ENCODE measurements at regions not wholly inside any gene's neighbourhood (a gene's known extent, or its start where the extent isn't known, plus 50 kb on each side); places are given as distances from the start of the nearest gene placed in this dataset.

GRCh38 chr5:97636766-97637165, 453.7 kb upstream of the RIOK2 start:
- H4K20me1 ChIP-seq (ENCODE audit: insufficient read depth, poor library complexity, severe bottlenecking) = no peaks in the 10 kb centered on the region
- H3K4me2 ChIP-seq = no peak overlapping the region
- H2AFZ ChIP-seq = no peak overlapping the region
- WGBS (ENCODE audit: low lambda C conversion rate, missing lambda C conversion rate) = 76% methylated on average over 4 of the region's 4 CpGs
- H3K9me3 ChIP-seq (ENCODE audit: low read depth) = no peaks in the 10 kb centered on the region
- DNase-seq (ENCODE audit: low spot score) = no peak
- no peaks in the 10 kb centered on the region for H3K27me3 ChIP-seq
- no peak for TF ChIP-seq EZH2 (IDR thresholded peaks at IDR 0.05; ENCODE audit: borderline replicate concordance)
- TF ChIP-seq CTCF (IDR thresholded peaks at IDR 0.05; ENCODE audit: poor library complexity) = no peak
- no peak for TF ChIP-seq EZH2phosphoT487 (IDR thresholded peaks at IDR 0.05; ENCODE audit: low read depth, severe bottlenecking, unreplicated experiment)
- H3K36me3 ChIP-seq (replicated peaks; ENCODE audit: insufficient read depth, low read depth) = no peaks in the 10 kb centered on the region
- H3K9me2 ChIP-seq (replicated peaks; ENCODE audit: insufficient read depth) = no peaks in the 10 kb centered on the region
- no peak overlapping the region for H3K27ac ChIP-seq
- H3K4me3 ChIP-seq = no peak overlapping the region
- no peaks in the 10 kb centered on the region for H3K4me1 ChIP-seq (ENCODE audit: insufficient read depth)
- no peaks in the 10 kb centered on the region for H3K79me2 ChIP-seq

- no peaks in the 10 kb centered on the region for H3K9me2 ChIP-seq (replicated peaks; ENCODE audit: insufficient read depth)
- TF ChIP-seq EZH2phosphoT487 (IDR thresholded peaks at IDR 0.05; ENCODE audit: low read depth, severe bottlenecking, unreplicated experiment) = no peak
- no peaks in the 10 kb centered on the region for H4K20me1 ChIP-seq (ENCODE audit: insufficient read depth, poor library complexity, severe bottlenecking)
- no peak for DNase-seq (ENCODE audit: low spot score)
- H3K9me3 ChIP-seq (ENCODE audit: low read depth) = no peaks in the 10 kb centered on the region
- no peak overlapping the region for H3K27ac ChIP-seq
- no peaks in the 10 kb centered on the region for H3K36me3 ChIP-seq (replicated peaks; ENCODE audit: insufficient read depth, low read depth)
- H3K4me2 ChIP-seq = no peak overlapping the region
- no peaks in the 10 kb centered on the region for H3K4me1 ChIP-seq (ENCODE audit: insufficient read depth)
- H3K27me3 ChIP-seq = no peaks in the 10 kb centered on the region
- WGBS (ENCODE audit: low lambda C conversion rate, missing lambda C conversion rate) = 86% methylated on average over 1 of the region's 1 CpG
- no peaks in the 10 kb centered on the region for H3K79me2 ChIP-seq
- no peak overlapping the region for H3K4me3 ChIP-seq
- no peak overlapping the region for H2AFZ ChIP-seq
Observed at GRCh38 chr5:97641081-97641480, 458.0 kb upstream of the RIOK2 start.

- Histone ChIP-seq H3K27ac (no peak overlapping the region), H3K9me2 (replicated peaks; ENCODE audit: insufficient read depth) (no peaks in the 10 kb centered on the region), H3K36me3 (replicated peaks; ENCODE audit: insufficient read depth, low read depth) (no peaks in the 10 kb centered on the region), H4K20me1 (ENCODE audit: insufficient read depth, poor library complexity, severe bottlenecking) (no peaks in the 10 kb centered on the region), H3K4me3 (no peak overlapping the region), H3K79me2 (no peaks in the 10 kb centered on the region), H2AFZ (no peak overlapping the region), H3K9me3 (ENCODE audit: low read depth) (no peaks in the 10 kb centered on the region), H3K4me2 (no peak overlapping the region), H3K4me1 (ENCODE audit: insufficient read depth) (no peaks in the 10 kb centered on the region), H3K27me3 (no peaks in the 10 kb centered on the region)
- TF ChIP-seq CTCF (IDR thresholded peaks at IDR 0.05; ENCODE audit: poor library complexity) = no peak
- TF ChIP-seq EZH2phosphoT487 (IDR thresholded peaks at IDR 0.05; ENCODE audit: low read depth, severe bottlenecking, unreplicated experiment) = no peak
- no peak for TF ChIP-seq EZH2 (IDR thresholded peaks at IDR 0.05; ENCODE audit: borderline replicate concordance)
- DNase-seq (ENCODE audit: low spot score) = no peak
Observed at GRCh38 chr5:97644206-97644605, 461.2 kb upstream of the RIOK2 start.

- DNase-seq (ENCODE audit: low spot score) = no peak
- H3K27me3 ChIP-seq = no peaks in the 10 kb centered on the region
- no peak overlapping the region for H2AFZ ChIP-seq
- WGBS (ENCODE audit: low lambda C conversion rate, missing lambda C conversion rate) = 82% methylated on average over 2 of the region's 2 CpGs
- H3K27ac ChIP-seq = no peak overlapping the region
- no peaks in the 10 kb centered on the region for H3K4me1 ChIP-seq (ENCODE audit: insufficient read depth)
- no peaks in the 10 kb centered on the region for H3K79me2 ChIP-seq
- no peak overlapping the region for H3K4me2 ChIP-seq
- H3K36me3 ChIP-seq (replicated peaks; ENCODE audit: insufficient read depth, low read depth) = no peaks in the 10 kb centered on the region
- H3K9me3 ChIP-seq (ENCODE audit: low read depth) = no peaks in the 10 kb centered on the region
- no peak overlapping the region for H3K4me3 ChIP-seq
- no peaks in the 10 kb centered on the region for H3K9me2 ChIP-seq (replicated peaks; ENCODE audit: insufficient read depth)
- TF ChIP-seq EZH2 (IDR thresholded peaks at IDR 0.05; ENCODE audit: borderline replicate concordance) = no peak
- no peak for TF ChIP-seq EZH2phosphoT487 (IDR thresholded peaks at IDR 0.05; ENCODE audit: low read depth, severe bottlenecking, unreplicated experiment)
- TF ChIP-seq CTCF (IDR thresholded peaks at IDR 0.05; ENCODE audit: poor library complexity) = no peak
- no peaks in the 10 kb centered on the region for H4K20me1 ChIP-seq (ENCODE audit: insufficient read depth, poor library complexity, severe bottlenecking)
Observed at GRCh38 chr5:97644896-97645295, 461.8 kb upstream of the RIOK2 start.
